Kidney epithelial cell (primary cell): ENCODE measurements at regions not wholly inside any gene's neighbourhood (a gene's known extent, or its start where the extent isn't known, plus 50 kb on each side); places are given as distances from the start of the nearest gene placed in this dataset.

Source experiments
- DNase-seq: peaks from one replicate; pipeline ENCODE4 v3.0.0-alpha.2; 2010; ENCODE audit warnings: low read depth
- H3K27me3 ChIP-seq: 2 replicates; pipeline ENCODE4 v1.6.0; 2011; ENCODE audit warnings: low read length; ENCODE audit not compliant: control insufficient read depth, insufficient read depth
- H3K36me3 ChIP-seq: 2 replicates; pipeline ENCODE4 v1.5.1; 2011; ENCODE audit warnings: low read length; ENCODE audit not compliant: control insufficient read depth, insufficient read depth
- H3K4me3 ChIP-seq: 2 replicates; pipeline ENCODE4 v1.5.1; 2011; ENCODE audit warnings: low read depth, mild to moderate bottlenecking, control low read depth, low read length
- TF ChIP-seq, protein P1 (sequence below): IDR thresholded peaks from 2 replicates; pipeline ENCODE4 v1.5.1; 2011; ENCODE audit warnings: mild to moderate bottlenecking, moderate library complexity, low read length, control low read depth, inconsistent platforms; ENCODE audit not compliant: insufficient read depth, poor library complexity, severe bottlenecking

DNA sequence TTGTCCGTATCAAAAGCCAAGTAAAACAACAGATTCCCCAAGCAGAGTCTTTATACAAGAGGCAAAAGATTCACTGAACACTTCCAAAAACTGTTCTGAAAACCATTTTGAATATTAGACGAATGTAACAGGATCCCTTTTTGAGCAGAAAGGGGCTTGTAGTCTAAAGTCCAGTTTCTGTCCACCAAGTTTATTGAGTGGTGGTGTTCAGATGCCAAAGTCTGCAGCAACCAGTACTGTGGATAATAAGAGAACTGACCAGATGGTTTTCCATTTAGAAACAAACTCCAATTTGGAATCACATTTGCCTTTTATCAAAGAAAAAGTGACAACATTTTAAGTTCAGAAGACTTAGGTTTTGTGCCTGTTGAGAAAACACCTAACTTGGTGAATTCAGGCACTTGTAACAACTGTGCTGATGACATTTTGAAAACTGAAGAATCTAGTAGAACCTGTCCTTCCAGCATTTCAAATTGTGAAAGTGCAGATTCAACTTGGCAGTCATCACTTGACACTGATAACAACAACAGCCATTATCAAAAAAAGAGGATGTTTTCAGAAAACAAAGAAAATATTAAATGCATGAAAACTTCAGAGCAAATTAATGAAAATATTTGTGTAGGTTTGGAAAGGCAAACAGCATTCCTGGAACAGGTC, 217.1 kb downstream of the CSNK2A3 start:
- no peak for DNase-seq

DNA sequence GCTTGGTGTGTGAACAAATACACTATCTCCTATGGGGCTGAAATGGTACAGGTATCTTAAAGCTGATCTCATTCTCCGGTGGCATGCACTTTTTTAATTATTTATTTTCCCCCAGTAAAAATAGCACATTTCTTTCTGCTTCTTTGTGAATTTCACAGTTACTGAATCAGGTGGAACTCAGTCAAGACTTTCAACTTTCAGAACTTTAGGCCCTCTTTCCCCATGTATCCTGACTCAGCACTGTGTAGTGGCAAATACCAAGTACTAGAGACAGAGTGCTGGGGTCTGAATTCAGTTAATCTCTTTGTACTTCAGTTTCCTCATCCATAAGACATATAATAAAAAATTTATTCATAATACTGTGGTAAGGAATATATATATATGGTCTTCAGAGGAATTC, 223.9 kb downstream of the CSNK2A3 start:
- Histone ChIP-seq H3K27me3 (no peaks in the 10 kb centered on the region), H3K36me3 (no peaks in the 10 kb centered on the region), H3K4me3 (no peak overlapping the region)
- TF ChIP-seq, protein P1, sequence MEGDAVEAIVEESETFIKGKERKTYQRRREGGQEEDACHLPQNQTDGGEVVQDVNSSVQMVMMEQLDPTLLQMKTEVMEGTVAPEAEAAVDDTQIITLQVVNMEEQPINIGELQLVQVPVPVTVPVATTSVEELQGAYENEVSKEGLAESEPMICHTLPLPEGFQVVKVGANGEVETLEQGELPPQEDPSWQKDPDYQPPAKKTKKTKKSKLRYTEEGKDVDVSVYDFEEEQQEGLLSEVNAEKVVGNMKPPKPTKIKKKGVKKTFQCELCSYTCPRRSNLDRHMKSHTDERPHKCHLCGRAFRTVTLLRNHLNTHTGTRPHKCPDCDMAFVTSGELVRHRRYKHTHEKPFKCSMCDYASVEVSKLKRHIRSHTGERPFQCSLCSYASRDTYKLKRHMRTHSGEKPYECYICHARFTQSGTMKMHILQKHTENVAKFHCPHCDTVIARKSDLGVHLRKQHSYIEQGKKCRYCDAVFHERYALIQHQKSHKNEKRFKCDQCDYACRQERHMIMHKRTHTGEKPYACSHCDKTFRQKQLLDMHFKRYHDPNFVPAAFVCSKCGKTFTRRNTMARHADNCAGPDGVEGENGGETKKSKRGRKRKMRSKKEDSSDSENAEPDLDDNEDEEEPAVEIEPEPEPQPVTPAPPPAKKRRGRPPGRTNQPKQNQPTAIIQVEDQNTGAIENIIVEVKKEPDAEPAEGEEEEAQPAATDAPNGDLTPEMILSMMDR = no peak
- DNase-seq = no peak

More for the DNA sequence above, 217.1 kb downstream of the CSNK2A3 start:
- Histone ChIP-seq H3K36me3 (no peaks in the 10 kb centered on the region), H3K27me3 (no peaks in the 10 kb centered on the region), H3K4me3 (no peak overlapping the region)
- TF ChIP-seq, protein P1 = no peak

GRCh38 chr11:11125618-11126017, 227.4 kb downstream of the CSNK2A3 start:
- Histone ChIP-seq H3K4me3 (no peak overlapping the region), H3K36me3 (no peaks in the 10 kb centered on the region), H3K27me3 (no peaks in the 10 kb centered on the region)
- DNase-seq = no peak
- TF ChIP-seq, protein P1 = no peak

GRCh38 chr11:11122749-11123148, 230.3 kb downstream of the CSNK2A3 start:
- Histone ChIP-seq H3K27me3 (no peaks in the 10 kb centered on the region), H3K4me3 (no peak overlapping the region), H3K36me3 (no peaks in the 10 kb centered on the region)
- DNase-seq = no peak
- TF ChIP-seq, protein P1 = no peak

- no peaks in the 10 kb centered on the region for H3K36me3 ChIP-seq
- no peak overlapping the region for H3K4me3 ChIP-seq
- DNase-seq = peak; percentile 5
- H3K27me3 ChIP-seq = no peaks in the 10 kb centered on the region
- TF ChIP-seq, protein P1 = no peak
Observed at GRCh38 chr11:11119917-11120316, 233.1 kb downstream of the CSNK2A3 start.

GRCh38 chr11:11117730-11118129, 235.3 kb downstream of the CSNK2A3 start:
- TF ChIP-seq, protein P1 = no peak
- no peak for DNase-seq
- Histone ChIP-seq H3K4me3 (no peak overlapping the region), H3K36me3 (no peaks in the 10 kb centered on the region), H3K27me3 (no peaks in the 10 kb centered on the region)
